GM21515 (cell line): ENCODE measurements at regions not wholly inside any gene's neighbourhood (a gene's known extent, or its start where the extent isn't known, plus 50 kb on each side); places are given as distances from the start of the nearest gene placed in this dataset.

ENCODE experiments used
- ATAC-seq: cut with Tn5 transposase; IDR thresholded peaks from one replicate; pipeline ENCODE4 v1.9.1; 2021; ENCODE audit not compliant: unreplicated experiment

DNA sequence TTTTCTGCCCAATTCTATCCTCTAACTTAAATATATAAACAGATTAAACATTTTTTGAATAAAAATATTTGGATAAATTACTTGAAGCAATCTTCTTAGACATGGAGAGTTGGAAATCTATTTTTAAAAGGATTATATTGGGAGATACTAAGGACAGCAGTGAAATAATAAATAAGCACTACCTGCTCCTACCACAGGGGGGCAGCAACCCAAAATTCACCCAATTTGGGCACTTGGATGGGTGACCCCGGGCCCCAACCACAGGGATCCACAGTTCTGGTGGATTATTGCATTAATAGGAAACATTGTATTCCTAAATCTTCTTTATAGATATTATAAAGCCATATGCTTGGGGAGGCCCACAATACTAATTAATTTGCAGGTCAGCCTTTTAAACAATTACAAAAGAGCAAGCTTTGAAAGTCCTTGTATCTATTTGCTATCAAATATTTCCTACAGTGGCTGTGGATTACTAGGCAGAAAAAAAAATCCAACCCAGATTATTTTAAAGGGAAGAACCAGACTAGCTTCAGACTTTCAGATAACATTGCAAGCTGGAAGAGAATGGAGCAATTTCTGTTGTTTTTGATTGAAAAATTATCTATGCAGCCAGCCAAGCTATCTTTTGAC, 66.4 kb upstream of the PDE10A start:
- ATAC-seq, result no peak

GRCh38 chr6:165728216-165728615, 65.2 kb upstream of the PDE10A start:
- no peak for ATAC-seq

DNA sequence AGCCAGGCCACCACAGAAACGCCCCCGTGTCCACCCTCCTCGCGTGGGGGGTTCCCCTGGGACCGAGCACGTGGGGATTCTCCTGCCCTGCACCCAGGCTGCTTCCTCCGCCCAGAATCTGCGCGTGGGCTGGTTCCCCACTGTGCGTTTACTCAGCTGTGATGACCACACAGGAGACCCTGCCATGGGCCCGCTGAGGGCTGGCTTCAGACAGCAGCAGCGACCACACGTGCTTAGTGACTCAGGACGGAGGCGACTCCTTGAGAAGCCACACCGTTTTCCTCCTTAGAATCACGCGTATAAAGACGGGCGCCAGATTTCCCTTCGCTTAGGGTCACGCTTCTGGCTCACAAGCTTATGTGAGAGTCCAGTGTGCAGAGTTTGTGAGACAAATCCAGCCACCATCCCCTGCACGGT, 63.9 kb upstream of the PDE10A start:
- no peak for ATAC-seq

- no peak for ATAC-seq
These were observed 63.3 kb upstream of the PDE10A start for GRCh38 chr6:165726290-165726875.

GRCh38 chr6:165725201-165725600, 62.2 kb upstream of the PDE10A start:
- no peak for ATAC-seq

- no peak for ATAC-seq
These were observed 60.3 kb upstream of the PDE10A start for GRCh38 chr6:165723326-165723725.

DNA sequence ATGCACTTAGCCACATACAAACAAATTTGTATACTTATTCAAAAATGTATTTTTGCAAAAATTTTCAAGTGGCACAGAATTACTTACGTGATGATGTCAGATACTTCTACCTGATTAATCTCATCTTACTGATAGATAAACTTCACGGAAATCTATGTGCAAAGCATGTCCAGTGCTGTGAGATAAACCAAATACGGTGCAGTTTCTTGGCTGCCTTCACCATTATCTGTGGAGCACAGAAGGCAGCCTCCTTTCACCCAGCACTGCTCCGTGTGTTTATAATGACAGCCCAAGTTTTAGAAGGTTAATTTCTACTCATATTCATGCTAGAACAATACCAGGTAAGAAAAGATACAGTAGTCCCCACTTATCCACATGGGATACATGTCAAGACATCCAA, 59.0 kb upstream of the PDE10A start:
- no peak for ATAC-seq

GRCh38 chr6:165721356-165721755, 58.3 kb upstream of the PDE10A start:
- no peak for ATAC-seq

GRCh38 chr6:165718491-165718891, 55.5 kb upstream of the PDE10A start:
- no peak for ATAC-seq

DNA sequence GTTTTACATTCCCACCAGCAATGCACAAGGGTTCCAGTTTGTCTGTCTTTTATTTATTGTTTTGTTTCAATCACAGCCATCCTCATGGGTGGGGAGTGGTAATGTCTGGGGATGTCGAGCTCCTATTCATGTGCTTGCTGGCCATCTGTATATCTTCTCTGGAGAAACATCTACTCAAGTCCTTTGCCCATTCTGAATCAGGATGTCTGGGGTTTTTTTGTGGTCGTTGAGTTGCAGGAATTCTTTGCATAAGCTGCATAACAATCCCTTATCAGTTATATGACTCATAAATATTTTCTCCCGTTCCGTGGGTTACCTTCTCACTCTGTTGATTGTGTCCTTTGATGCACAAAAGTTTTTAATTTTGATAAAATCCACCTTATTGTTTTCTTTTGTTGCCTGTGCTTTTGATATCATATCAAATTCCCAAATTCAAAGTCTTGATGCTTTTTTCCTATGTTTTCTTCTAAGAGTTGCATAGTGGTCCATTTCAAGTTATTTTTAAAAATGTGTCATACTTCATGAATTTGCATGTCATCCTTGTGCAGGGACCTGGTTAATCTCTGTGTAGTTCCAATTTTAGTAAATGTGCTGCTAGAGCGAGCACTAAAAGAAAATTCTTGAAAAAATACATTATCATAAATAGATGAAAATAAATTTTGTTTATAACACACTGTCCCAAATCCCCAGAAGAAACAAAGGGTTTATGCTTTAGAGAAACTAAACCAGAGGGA, 54.9 kb upstream of the PDE10A start:
- no peak for ATAC-seq

DNA sequence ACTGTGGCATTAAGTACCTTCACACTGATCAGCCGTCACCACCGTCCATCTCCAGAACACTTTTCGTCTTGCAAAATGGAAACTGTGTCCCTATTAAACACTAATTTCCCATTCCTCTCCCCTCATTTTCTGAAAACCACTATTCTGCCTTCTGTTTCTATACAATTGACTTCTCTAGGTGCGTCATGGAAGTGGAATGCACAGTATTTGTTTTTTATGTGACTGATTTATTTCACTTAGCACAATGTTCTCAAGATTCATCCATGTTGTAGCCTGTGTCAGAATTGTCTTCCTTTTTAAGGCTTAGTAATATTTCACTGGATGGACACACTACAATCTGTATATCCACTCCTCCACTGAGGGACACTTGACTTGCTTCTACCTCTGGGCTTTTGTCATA, 53.8 kb upstream of the PDE10A start:
- no peak for ATAC-seq

- no peak for ATAC-seq
These were observed 52.4 kb upstream of the PDE10A start for GRCh38 chr6:165715428-165715827.

DNA sequence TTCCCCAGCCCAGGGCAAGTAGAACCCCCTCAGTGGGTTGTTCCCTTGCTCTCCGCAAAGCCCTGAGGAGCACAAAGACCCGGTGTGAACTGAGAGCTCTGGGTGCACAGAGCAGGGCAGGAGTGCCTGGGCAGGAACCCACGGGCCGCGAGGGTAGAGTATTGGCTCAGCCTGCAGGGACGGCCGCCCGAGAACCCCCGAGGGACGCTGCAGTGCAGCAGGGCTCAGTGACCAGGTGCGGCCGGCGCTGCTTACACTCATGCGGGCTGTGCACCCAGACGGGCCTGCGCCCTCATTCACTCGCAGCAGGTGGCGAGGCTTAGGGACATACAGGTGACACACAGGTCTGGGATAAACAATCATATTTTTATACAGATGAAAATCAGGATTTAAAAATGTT, 51.9 kb upstream of the PDE10A start:
- ATAC-seq, result no peak

- no peak for ATAC-seq
These were observed 50.9 kb upstream of the PDE10A start for GRCh38 chr6:165713845-165714466.
